HCT116 (cell line): ENCODE measurements at regions not wholly inside any gene's neighbourhood (a gene's known extent, or its start where the extent isn't known, plus 50 kb on each side); places are given as distances from the start of the nearest gene placed in this dataset.

Experiments
- EZH2 ChIP-seq: fragments of 200-600 bp; sonication (generic); IDR thresholded peaks from 2 replicates; pipeline ENCODE4 v1.6.1; 2017; ENCODE audit warnings: antibody characterized with exemption, mixed run types
- POLR2A ChIP-seq: IDR thresholded peaks from 2 replicates; pipeline ENCODE4 v1.7.0; 2011; ENCODE audit warnings: borderline replicate concordance; ENCODE audit not compliant: insufficient read depth, insufficient read length; ENCODE audit errors: extremely low read depth
- RAD21 ChIP-seq: IDR thresholded peaks from 2 replicates; pipeline ENCODE4 v1.6.1; 2012; ENCODE audit warnings: low read depth, mild to moderate bottlenecking
- SP1 ChIP-seq: IDR thresholded peaks from 2 replicates; pipeline ENCODE4 v1.6.1; 2012; ENCODE audit warnings: low read depth
- SRF ChIP-seq: IDR thresholded peaks from 2 replicates; pipeline ENCODE4 v1.6.1; 2012; ENCODE audit warnings: low read depth
- TF ChIP-seq, protein P1 (sequence below), 3 experiments: fragments of 200-600 bp in 1 of 3; sonication (generic) in 1 of 3; IDR thresholded peaks in 2 of 3; conservative IDR thresholded peaks in 1 of 3; 2 replicates each; pipeline ENCODE4 v1.5.1; 2012 to 2017; ENCODE audit warnings: low read depth in 2 of 3, low read length in 2 of 3, antibody characterized with exemption in 1 of 3, borderline replicate concordance in 1 of 3, control low read depth in 1 of 3, mild to moderate bottlenecking in 1 of 3, mixed read lengths in 1 of 3, mixed run types in 1 of 3, moderate library complexity in 1 of 3; ENCODE audit not compliant: insufficient read depth in 1 of 3
- TF ChIP-seq, protein P2 (sequence below): IDR thresholded peaks from 2 replicates; pipeline ENCODE4 v1.6.1; 2012; ENCODE audit warnings: low read depth

DNA sequence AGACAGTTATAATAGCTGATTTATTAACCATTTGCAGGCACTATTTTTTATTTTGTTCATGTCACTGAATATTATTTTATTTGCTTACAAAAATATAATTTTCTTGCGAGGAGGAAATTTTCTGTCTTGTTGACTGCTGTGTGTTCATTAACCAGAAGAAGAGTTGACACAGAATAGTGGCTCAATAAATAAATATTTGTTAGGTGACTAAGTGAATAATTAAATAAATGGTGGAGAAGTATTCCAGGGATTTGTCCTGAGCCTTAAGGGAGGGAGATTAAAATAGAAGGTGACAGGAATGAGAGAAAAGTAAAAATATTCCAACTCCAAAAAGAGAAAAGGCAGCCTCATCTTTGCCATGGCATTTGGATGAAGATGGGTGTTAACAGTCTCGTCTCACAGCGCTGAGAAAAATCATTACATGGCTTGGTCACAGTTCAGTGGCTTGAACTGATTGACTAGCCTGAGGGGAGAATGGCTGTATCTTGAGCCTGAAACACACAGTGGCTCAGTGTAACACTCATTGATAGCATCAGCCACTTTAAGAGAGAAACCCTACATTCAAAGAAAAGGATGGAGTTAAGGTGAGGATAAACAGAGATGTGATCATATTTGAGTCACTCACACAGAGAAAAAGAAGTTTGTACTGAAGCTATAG lies 449.9 kb upstream of the NAALADL2 start:
- TF ChIP-seq, protein P1, sequence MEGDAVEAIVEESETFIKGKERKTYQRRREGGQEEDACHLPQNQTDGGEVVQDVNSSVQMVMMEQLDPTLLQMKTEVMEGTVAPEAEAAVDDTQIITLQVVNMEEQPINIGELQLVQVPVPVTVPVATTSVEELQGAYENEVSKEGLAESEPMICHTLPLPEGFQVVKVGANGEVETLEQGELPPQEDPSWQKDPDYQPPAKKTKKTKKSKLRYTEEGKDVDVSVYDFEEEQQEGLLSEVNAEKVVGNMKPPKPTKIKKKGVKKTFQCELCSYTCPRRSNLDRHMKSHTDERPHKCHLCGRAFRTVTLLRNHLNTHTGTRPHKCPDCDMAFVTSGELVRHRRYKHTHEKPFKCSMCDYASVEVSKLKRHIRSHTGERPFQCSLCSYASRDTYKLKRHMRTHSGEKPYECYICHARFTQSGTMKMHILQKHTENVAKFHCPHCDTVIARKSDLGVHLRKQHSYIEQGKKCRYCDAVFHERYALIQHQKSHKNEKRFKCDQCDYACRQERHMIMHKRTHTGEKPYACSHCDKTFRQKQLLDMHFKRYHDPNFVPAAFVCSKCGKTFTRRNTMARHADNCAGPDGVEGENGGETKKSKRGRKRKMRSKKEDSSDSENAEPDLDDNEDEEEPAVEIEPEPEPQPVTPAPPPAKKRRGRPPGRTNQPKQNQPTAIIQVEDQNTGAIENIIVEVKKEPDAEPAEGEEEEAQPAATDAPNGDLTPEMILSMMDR (IDR thresholded peaks at IDR 0.05 in 2 of 3, conservative IDR thresholded peaks at IDR 0.05 in 1 of 3; ENCODE audit: borderline replicate concordance in 1 of 3, insufficient read depth in 1 of 3, low read depth in 2 of 3, low read length in 2 of 3) = no peak
- TF ChIP-seq EZH2 = no peak
- no peak for TF ChIP-seq SRF
- no peak for TF ChIP-seq POLR2A
- no peak for TF ChIP-seq RAD21
- TF ChIP-seq, protein P2, sequence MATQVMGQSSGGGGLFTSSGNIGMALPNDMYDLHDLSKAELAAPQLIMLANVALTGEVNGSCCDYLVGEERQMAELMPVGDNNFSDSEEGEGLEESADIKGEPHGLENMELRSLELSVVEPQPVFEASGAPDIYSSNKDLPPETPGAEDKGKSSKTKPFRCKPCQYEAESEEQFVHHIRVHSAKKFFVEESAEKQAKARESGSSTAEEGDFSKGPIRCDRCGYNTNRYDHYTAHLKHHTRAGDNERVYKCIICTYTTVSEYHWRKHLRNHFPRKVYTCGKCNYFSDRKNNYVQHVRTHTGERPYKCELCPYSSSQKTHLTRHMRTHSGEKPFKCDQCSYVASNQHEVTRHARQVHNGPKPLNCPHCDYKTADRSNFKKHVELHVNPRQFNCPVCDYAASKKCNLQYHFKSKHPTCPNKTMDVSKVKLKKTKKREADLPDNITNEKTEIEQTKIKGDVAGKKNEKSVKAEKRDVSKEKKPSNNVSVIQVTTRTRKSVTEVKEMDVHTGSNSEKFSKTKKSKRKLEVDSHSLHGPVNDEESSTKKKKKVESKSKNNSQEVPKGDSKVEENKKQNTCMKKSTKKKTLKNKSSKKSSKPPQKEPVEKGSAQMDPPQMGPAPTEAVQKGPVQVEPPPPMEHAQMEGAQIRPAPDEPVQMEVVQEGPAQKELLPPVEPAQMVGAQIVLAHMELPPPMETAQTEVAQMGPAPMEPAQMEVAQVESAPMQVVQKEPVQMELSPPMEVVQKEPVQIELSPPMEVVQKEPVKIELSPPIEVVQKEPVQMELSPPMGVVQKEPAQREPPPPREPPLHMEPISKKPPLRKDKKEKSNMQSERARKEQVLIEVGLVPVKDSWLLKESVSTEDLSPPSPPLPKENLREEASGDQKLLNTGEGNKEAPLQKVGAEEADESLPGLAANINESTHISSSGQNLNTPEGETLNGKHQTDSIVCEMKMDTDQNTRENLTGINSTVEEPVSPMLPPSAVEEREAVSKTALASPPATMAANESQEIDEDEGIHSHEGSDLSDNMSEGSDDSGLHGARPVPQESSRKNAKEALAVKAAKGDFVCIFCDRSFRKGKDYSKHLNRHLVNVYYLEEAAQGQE = no peak
- no peak for TF ChIP-seq SP1
